Hepatocyte (in vitro differentiated cells): ENCODE measurements at regions not wholly inside any gene's neighbourhood (a gene's known extent, or its start where the extent isn't known, plus 50 kb on each side); places are given as distances from the start of the nearest gene placed in this dataset.
"Not testable (repeated sequence)": the region's sequence is repeated elsewhere in the genome, so short reads cannot be mapped to it uniquely, and the experiment has no call there.

Source experiments
- EZH2 ChIP-seq: fragments of 200-600 bp; sonication (generic); IDR thresholded peaks from 2 replicates; pipeline ENCODE4 v1.6.1; 2016; ENCODE audit warnings: antibody characterized with exemption, mild to moderate bottlenecking, borderline replicate concordance
- EZH2phosphoT487 ChIP-seq: fragments of 200-600 bp; sonication (generic); IDR thresholded peaks from one replicate; pipeline ENCODE4 v1.6.1; 2018; ENCODE audit warnings: antibody characterized with exemption, mild to moderate bottlenecking, low read depth, moderate library complexity; ENCODE audit not compliant: unreplicated experiment, severe bottlenecking
- TF ChIP-seq, protein P1 (sequence below): fragments of 200-600 bp; sonication (generic); IDR thresholded peaks from 2 replicates; pipeline ENCODE4 v1.5.1; 2016; ENCODE audit warnings: antibody characterized with exemption, mild to moderate bottlenecking; ENCODE audit not compliant: poor library complexity

DNA sequence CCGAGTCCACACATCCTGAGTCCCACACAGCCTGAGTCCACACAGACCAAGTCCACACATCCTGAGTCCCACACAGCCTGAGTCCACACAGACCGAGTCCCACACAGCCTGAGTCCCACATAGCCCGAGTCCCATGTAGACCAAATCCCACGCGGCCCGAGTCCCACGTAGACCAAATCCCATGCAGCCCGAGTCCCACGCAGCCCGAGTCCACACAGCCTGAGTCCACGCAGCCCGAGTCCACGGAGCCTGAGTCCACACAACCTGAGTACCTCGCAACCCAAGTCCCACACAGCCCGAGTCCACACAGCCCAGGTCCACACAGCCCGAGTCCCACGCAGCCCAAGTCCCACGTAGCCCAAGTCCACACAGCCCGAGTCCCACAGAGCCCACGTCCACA lies 60.0 kb upstream of the DACT2 start:
- TF ChIP-seq, protein P1, sequence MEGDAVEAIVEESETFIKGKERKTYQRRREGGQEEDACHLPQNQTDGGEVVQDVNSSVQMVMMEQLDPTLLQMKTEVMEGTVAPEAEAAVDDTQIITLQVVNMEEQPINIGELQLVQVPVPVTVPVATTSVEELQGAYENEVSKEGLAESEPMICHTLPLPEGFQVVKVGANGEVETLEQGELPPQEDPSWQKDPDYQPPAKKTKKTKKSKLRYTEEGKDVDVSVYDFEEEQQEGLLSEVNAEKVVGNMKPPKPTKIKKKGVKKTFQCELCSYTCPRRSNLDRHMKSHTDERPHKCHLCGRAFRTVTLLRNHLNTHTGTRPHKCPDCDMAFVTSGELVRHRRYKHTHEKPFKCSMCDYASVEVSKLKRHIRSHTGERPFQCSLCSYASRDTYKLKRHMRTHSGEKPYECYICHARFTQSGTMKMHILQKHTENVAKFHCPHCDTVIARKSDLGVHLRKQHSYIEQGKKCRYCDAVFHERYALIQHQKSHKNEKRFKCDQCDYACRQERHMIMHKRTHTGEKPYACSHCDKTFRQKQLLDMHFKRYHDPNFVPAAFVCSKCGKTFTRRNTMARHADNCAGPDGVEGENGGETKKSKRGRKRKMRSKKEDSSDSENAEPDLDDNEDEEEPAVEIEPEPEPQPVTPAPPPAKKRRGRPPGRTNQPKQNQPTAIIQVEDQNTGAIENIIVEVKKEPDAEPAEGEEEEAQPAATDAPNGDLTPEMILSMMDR = not testable (repeated sequence)
- TF ChIP-seq EZH2phosphoT487, EZH2: not testable (repeated sequence)
